NOMO-1 treated with dmso at 0.1 percent for 144 hours (cell line): ENCODE measurements at regions not wholly inside any gene's neighbourhood (a gene's known extent, or its start where the extent isn't known, plus 50 kb on each side); places are given as distances from the start of the nearest gene placed in this dataset.

ENCODE experiments used
- DNase-seq: peaks from one replicate; lab custom pipeline; 2025; ENCODE audit not compliant: unreplicated experiment; lab: John Stamatoyannopoulos, UW

GRCh38 chr19:31761281-31761913 lies 412.2 kb upstream of the TSHZ3 start:
- DNase-seq, result no peak

GRCh38 chr19:31770223-31770622 lies 421.0 kb upstream of the TSHZ3 start:
- DNase-seq, result no peak

DNA sequence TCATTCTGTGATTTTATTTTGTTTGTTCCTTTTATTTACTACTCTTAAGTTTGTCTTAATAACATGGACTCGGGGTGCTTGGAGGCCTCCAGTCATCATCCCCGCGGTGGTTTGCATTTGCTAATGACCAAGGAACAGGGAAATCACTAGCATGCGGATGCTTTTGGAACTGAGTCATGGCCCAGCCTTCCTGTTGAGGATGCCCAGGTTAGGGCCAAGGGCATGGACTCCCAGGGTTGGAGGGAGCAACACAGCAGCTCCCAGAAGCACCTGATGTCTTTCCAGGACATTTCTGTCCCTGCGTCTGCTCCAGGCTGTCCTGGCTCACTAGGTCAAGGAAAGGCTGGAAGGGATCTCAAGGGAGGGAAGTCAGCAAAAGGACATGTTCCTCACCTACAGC lies 423.7 kb upstream of the TSHZ3 start:
- DNase-seq, result no peak

DNA sequence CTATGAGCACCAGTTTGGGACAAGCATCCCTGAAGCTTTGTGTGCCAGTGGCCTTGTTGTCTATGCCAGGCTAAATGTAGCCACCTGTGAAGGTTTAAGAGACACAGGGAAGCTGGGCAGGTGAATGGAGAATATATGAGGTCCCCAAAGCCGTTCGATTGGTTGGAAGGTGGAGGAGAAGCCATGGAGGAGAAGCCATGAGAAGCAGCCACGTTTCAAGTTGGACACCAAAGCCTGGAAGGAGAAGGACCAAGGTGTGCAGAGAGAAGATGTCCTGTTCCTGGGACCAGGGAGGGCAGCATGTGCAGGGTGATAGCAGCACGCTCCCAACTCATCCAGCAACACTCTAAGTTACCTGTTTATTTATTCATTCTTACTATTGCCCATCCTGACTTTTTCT lies 432.3 kb upstream of the TSHZ3 start:
- no peak for DNase-seq

DNA sequence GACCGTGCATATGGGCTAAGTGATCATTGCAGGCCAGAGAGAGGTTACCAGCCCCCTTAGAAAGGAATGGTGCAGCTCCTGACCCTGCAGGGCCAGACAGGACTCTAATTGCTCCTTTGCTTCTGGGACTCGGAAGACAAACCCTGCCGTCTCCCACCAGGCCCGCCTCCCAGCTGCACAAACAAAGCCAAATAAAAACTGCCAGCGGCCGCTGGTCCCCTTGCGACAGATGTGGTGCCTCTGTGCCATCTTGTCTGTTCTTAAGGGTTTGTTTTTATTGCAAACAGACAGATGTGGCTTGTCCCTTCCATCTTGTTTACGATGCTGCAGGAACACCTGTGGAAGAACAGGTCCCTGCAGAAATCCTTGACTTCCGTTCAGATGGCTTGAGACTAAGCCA lies 434.4 kb upstream of the TSHZ3 start:
- no peak for DNase-seq

GRCh38 chr19:31784671-31785101 lies 435.4 kb upstream of the TSHZ3 start:
- no peak for DNase-seq

GRCh38 chr19:31801611-31802010 lies 452.4 kb upstream of the TSHZ3 start:
- DNase-seq, result no peak

DNA sequence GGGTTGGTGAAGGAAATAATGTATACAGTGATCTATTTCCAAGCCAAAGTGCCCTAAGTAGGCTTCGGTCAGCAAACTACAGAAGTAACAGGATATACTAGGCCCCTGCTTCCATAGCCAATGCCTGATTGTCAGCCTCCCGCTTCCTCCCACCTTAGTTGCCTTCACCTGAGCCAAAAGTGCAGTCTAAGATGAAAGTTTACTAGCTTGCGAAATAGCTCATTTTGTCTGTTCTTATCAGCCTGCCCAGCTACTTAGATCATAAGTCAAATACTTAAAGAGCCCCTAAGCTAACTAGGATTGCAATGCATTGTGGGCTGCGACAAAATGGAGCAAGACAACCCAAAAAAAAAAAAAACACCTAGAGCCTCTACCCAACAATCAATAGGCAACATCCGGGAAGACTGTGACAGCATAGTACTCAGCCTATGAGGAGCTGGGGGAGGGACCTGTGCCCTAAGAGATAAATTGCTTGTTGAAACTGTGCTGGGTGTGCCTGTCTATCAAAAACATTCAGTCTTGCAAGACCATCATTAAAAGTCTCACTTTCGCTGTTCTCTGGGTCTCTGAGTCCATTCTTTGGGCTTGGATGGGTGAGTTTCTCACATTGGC lies 454.7 kb upstream of the TSHZ3 start:
- DNase-seq, result no peak

GRCh38 chr19:31804668-31805067 lies 455.4 kb upstream of the TSHZ3 start:
- no peak for DNase-seq

GRCh38 chr19:31810536-31811109 lies 461.4 kb upstream of the TSHZ3 start:
- DNase-seq, result no peak

DNA sequence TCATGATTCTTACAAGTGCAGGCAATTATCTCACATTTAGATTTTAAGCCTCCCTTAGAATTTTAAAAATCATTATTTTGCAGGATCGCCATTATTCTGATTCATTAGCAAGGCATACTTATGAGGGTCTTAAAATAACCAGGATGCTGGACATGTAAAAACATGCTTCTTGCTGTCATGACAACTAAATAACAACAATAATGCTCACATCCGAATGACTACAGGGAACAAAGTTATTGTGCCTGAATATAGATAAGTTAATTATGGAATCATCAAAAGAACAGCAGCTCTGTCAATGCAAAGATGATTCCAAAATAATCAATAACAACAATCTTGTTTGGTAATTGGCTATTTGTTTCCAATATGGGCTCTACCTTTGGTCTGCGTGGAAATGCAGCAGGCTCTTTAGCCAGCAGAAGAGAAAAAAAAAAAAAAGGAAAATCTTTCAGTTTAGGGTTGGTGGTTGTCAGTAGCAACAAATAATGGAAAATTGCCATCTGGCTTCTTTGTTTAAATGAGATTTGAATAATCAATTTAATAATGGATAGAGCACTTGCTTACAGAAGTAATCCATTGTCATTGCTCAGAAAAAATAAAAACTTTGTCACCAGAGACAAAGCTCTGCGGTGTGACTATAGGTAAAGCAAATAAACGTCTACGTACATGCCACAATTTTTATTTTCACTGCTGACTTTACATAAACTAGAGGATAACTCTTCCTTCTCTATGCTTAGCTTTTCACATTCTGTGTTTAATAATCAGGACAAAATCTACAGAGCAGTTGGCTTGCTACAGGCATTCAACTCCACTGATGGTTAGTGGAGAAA lies 468.9 kb upstream of the TSHZ3 start:
- DNase-seq, result no peak

DNA sequence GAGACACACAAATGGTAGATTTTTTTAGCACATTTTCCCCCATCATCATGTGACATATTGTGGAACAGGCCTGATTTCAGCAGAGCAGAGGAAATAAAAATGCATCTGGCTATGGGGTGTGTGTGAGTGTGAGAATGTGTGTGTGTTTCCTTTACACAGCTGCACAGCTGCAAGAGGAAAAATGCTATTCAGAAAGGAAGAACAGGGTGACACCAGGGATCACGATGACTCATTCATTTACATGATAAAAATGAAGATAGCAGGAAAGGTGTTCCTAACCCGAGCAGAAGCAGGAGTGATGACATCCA lies 469.5 kb upstream of the TSHZ3 start:
- DNase-seq, result no peak

GRCh38 chr19:31819837-31820236 lies 470.6 kb upstream of the TSHZ3 start:
- no peak for DNase-seq

- no peak for DNase-seq
These were observed 472.1 kb upstream of the TSHZ3 start for GRCh38 chr19:31821346-31821745.

GRCh38 chr19:31825134-31826094 lies 476.2 kb upstream of the TSHZ3 start:
- no peak for DNase-seq

GRCh38 chr19:31826325-31826724 lies 477.1 kb upstream of the TSHZ3 start:
- DNase-seq, result no peak

- DNase-seq, result no peak
These were observed 482.4 kb upstream of the TSHZ3 start for GRCh38 chr19:31831421-31832175.

DNA sequence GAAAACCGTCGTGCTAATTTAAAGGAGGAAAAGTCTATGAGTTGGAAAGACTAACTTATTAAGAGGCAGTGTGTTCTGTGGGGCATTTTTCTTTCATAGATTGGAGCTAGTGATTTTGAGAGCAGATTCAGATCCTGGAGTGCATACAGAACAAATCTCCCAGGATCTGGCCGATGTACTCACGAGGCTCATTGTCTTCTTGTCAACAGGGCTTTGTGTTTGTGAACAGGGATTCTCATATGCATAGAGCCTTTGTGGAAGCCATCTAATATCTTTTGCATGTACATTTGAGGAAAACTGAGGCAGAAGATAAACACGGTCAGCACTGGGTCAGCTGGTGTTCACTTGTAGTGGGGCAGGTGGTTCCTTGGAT lies 482.9 kb upstream of the TSHZ3 start:
- no peak for DNase-seq

DNA sequence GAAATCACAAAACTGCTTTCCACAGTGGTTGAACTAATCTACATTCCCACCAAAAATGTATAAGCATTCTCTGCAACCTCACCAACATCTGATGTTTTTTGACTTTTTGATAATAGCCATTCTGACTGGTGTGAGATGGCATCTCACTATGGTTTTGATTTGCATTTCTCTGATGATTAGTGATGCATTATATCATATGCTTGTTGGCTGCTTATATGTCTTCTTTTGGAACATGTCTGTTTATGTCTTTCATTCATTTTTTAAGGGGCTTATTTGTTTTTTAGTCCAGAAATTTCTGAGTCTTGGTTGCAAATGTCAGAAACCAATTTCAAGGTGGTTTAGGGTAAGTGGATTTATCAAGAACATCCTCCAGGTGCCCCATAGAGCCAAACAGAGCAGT lies 484.8 kb upstream of the TSHZ3 start:
- no peak for DNase-seq

DNA sequence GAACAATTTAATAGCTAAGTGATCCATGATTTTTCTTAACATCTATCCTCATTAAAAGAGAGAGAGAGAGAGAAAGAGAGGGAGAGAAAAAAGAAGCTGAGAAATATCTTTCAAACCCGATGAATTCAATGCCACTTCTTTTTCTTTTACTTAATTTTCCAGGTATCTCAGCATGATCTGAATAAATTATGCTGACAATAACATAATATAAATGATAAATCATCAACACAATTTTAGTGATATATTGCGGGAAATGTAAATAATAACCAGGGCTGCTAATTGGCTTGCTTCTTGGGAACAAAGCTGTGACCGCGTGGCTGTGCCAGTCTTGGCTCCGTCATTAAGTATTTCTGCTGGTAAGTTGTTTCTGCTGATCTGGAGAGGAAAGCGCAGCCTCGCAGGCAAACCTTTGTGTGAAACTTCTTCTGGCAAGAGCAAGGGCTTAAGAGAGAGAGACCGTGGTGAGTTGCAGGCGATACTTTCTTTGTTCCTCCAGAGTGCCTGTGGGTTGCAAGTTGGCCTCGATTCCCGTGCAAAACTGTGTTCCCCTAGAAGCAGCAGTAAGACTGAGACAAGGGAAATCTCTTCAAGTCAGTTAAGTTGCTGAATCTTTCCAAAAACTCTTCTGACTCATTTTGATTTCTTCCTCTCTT lies 489.1 kb upstream of the TSHZ3 start:
- no peak for DNase-seq
